ENCODE measurements at regions not wholly inside any gene's neighbourhood (a gene's known extent, or its start where the extent isn't known, plus 50 kb on each side); places are given as distances from the start of the nearest gene placed in this dataset.

- H3K27ac Mint-ChIP-seq, result no peak overlapping the region
- H3K4me1 Mint-ChIP-seq (ENCODE audit: low read depth), result no peaks in the 10 kb centered on the region
- DNase-seq (ENCODE audit: low spot score, unreplicated experiment), result no peak
- no peaks in the 10 kb centered on the region for H3K36me3 Mint-ChIP-seq (ENCODE audit: insufficient read depth)
- no peak overlapping the region for H3K4me3 Mint-ChIP-seq (ENCODE audit: low read depth)
- TF ChIP-seq CTCF (IDR thresholded peaks at IDR 0.05; ENCODE audit: unreplicated experiment), result no peak
- H3K9me3 Mint-ChIP-seq (ENCODE audit: low read depth), result no peaks in the 10 kb centered on the region
- peaks cover 20% of the 10 kb centered on the region for H3K27me3 Mint-ChIP-seq
Observed at GRCh38 chr3:30180310-30181177, 425.9 kb upstream of the TGFBR2 start.

- DNase-seq (ENCODE audit: low spot score, unreplicated experiment), result no peak
- H3K9me3 Mint-ChIP-seq (ENCODE audit: low read depth), result no peaks in the 10 kb centered on the region
- H3K4me1 Mint-ChIP-seq (ENCODE audit: low read depth), result no peaks in the 10 kb centered on the region
- H3K4me3 Mint-ChIP-seq (ENCODE audit: low read depth), result no peak overlapping the region
- no peak for TF ChIP-seq CTCF (IDR thresholded peaks at IDR 0.05; ENCODE audit: unreplicated experiment)
- H3K27ac Mint-ChIP-seq, result no peak overlapping the region
- H3K36me3 Mint-ChIP-seq (ENCODE audit: insufficient read depth), result no peaks in the 10 kb centered on the region
- H3K27me3 Mint-ChIP-seq, result peaks cover 22% of the 10 kb centered on the region
Observed at GRCh38 chr3:30181178-30181465, 425.3 kb upstream of the TGFBR2 start.

GRCh38 chr3:30181581-30181980 is 424.8 kb upstream of the TGFBR2 start:
- H3K4me3 Mint-ChIP-seq (ENCODE audit: low read depth), result no peak overlapping the region
- peaks cover 22% of the 10 kb centered on the region for H3K27me3 Mint-ChIP-seq
- no peak overlapping the region for H3K27ac Mint-ChIP-seq
- no peaks in the 10 kb centered on the region for H3K4me1 Mint-ChIP-seq (ENCODE audit: low read depth)
- no peaks in the 10 kb centered on the region for H3K36me3 Mint-ChIP-seq (ENCODE audit: insufficient read depth)
- H3K9me3 Mint-ChIP-seq (ENCODE audit: low read depth), result no peaks in the 10 kb centered on the region
- TF ChIP-seq CTCF (IDR thresholded peaks at IDR 0.05; ENCODE audit: unreplicated experiment), result no peak
- DNase-seq (ENCODE audit: low spot score, unreplicated experiment), result no peak

GRCh38 chr3:30183421-30183820 is 423.0 kb upstream of the TGFBR2 start:
- Mint-ChIP-seq H3K4me1 (ENCODE audit: low read depth) (no peaks in the 10 kb centered on the region), H3K4me3 (ENCODE audit: low read depth) (no peak overlapping the region), H3K27me3 (peaks cover 40% of the 10 kb centered on the region), H3K9me3 (ENCODE audit: low read depth) (no peaks in the 10 kb centered on the region), H3K27ac (no peak overlapping the region), H3K36me3 (ENCODE audit: insufficient read depth) (no peaks in the 10 kb centered on the region)
- DNase-seq (ENCODE audit: low spot score, unreplicated experiment), result no peak
- TF ChIP-seq CTCF (IDR thresholded peaks at IDR 0.05; ENCODE audit: unreplicated experiment), result no peak

- H3K4me3 Mint-ChIP-seq (ENCODE audit: low read depth), result no peak overlapping the region
- no peak overlapping the region for H3K27ac Mint-ChIP-seq
- no peaks in the 10 kb centered on the region for H3K36me3 Mint-ChIP-seq (ENCODE audit: insufficient read depth)
- DNase-seq (ENCODE audit: low spot score, unreplicated experiment), result no peak
- no peaks in the 10 kb centered on the region for H3K9me3 Mint-ChIP-seq (ENCODE audit: low read depth)
- TF ChIP-seq CTCF (IDR thresholded peaks at IDR 0.05; ENCODE audit: unreplicated experiment), result no peak
- H3K27me3 Mint-ChIP-seq, result peaks cover 44% of the 10 kb centered on the region
- H3K4me1 Mint-ChIP-seq (ENCODE audit: low read depth), result no peaks in the 10 kb centered on the region
Observed at GRCh38 chr3:30184091-30184810, 422.1 kb upstream of the TGFBR2 start.
